A673 (cell line): ENCODE measurements at regions not wholly inside any gene's neighbourhood (a gene's known extent, or its start where the extent isn't known, plus 50 kb on each side); places are given as distances from the start of the nearest gene placed in this dataset.

ENCODE experiments used
- EZH2 ChIP-seq: fragments of 200-600 bp; sonication (generic); IDR thresholded peaks from 2 replicates; pipeline ENCODE4 v1.6.1; 2017; ENCODE audit warnings: borderline replicate concordance, low read depth, mild to moderate bottlenecking, mixed read lengths, antibody characterized with exemption, low read length; ENCODE audit not compliant: poor library complexity, severe bottlenecking
- TF ChIP-seq, protein P1 (sequence below): fragments of 300-800, 200-600 bp; sonication (generic); conservative IDR thresholded peaks from 2 replicates; pipeline ENCODE4 v1.5.1; 2017; ENCODE audit warnings: low read depth, mild to moderate bottlenecking, antibody characterized with exemption, low read length, moderate library complexity, mixed read lengths

DNA sequence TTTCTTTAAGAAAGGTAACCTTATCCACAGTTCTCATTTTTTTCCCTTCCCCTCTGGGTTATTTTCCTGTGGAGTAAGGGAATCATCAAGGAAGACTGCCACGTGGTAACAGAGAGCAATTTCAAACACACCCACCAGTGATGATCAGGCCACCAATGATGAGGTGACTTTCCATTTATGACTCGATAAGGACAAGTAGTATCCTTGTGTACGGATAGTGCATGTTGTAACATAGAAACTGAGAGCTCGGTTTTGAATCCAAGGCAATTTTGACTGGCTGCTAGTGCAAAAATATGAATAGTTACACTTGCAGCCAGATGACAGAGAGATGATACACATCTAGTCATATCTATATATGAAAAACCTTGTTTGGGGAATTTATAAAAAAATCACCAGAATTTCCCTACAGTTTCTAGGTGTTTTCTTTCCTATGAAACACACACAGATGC, 143.6 kb upstream of the TCF4 start:
- TF ChIP-seq EZH2, result no peak
- TF ChIP-seq, protein P1, sequence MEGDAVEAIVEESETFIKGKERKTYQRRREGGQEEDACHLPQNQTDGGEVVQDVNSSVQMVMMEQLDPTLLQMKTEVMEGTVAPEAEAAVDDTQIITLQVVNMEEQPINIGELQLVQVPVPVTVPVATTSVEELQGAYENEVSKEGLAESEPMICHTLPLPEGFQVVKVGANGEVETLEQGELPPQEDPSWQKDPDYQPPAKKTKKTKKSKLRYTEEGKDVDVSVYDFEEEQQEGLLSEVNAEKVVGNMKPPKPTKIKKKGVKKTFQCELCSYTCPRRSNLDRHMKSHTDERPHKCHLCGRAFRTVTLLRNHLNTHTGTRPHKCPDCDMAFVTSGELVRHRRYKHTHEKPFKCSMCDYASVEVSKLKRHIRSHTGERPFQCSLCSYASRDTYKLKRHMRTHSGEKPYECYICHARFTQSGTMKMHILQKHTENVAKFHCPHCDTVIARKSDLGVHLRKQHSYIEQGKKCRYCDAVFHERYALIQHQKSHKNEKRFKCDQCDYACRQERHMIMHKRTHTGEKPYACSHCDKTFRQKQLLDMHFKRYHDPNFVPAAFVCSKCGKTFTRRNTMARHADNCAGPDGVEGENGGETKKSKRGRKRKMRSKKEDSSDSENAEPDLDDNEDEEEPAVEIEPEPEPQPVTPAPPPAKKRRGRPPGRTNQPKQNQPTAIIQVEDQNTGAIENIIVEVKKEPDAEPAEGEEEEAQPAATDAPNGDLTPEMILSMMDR, result no peak
